ENCODE measurements at regions not wholly inside any gene's neighbourhood (a gene's known extent, or its start where the extent isn't known, plus 50 kb on each side); places are given as distances from the start of the nearest gene placed in this dataset.

DNA sequence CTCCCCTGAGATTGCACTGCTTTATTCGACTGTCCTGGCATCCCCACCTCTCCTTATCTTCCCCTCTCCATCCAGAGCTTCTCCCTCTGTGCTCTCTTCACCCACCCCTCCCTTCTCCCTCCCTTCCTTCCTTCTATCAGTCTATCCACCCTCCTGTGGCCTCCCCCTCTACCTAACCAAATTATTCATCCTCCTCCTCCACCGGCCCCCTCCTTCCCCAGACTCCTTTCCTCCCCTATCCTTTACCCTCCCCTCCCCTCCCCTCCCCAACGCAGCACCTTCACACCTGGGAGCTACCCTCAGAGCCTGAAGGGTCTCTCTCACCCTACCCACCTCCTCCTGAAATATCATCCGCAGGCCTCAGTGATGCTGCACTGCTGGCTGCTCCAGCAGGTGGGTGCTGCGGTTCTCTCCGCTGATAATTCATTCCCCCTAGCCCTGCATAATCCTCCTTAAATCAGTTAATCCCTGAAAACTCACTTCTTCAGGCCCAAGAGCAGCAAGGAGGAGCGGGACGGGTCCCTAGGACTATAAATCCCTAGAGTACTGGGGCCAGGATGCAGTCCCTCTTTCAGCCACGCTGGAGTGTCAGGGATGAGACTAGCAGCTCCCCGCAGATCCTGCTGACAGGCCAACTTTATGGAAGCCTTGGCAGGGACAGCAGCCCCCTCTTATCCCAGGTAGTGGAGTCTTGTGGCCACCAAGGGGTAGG is 97.8 kb downstream of the PCDH1 start:
- TF ChIP-seq, protein P1, sequence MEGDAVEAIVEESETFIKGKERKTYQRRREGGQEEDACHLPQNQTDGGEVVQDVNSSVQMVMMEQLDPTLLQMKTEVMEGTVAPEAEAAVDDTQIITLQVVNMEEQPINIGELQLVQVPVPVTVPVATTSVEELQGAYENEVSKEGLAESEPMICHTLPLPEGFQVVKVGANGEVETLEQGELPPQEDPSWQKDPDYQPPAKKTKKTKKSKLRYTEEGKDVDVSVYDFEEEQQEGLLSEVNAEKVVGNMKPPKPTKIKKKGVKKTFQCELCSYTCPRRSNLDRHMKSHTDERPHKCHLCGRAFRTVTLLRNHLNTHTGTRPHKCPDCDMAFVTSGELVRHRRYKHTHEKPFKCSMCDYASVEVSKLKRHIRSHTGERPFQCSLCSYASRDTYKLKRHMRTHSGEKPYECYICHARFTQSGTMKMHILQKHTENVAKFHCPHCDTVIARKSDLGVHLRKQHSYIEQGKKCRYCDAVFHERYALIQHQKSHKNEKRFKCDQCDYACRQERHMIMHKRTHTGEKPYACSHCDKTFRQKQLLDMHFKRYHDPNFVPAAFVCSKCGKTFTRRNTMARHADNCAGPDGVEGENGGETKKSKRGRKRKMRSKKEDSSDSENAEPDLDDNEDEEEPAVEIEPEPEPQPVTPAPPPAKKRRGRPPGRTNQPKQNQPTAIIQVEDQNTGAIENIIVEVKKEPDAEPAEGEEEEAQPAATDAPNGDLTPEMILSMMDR (IDR thresholded peaks at IDR 0.05): no peak
- no peak for TF ChIP-seq POLR2A (IDR thresholded peaks at IDR 0.05)

Data from sigmoid colon (tissue), 3 donors.